HEK293 (cell line): ENCODE measurements at regions not wholly inside any gene's neighbourhood (a gene's known extent, or its start where the extent isn't known, plus 50 kb on each side); places are given as distances from the start of the nearest gene placed in this dataset.

Experiments
- CTCF ChIA-PET: fragments of 350-600 bp; formaldehyde crosslinking; extraction: SDS; loops from one replicate; lab custom pipeline; 2021; ENCODE audit warnings: antibody characterized with exemption; lab: Yijun Ruan, JAX
- POLR2A ChIA-PET: fragments of 300-600 bp; formaldehyde crosslinking; extraction: SDS; loops from one replicate; lab custom pipeline; 2020; ENCODE audit warnings: antibody characterized with exemption, inconsistent platforms; lab: Yijun Ruan, JAX
- H3K27ac ChIP-seq: fragments of 200-500 bp; sonication (Bioruptor generic); 2 replicates; pipeline ENCODE4 v1.5.1; 2014; ENCODE audit warnings: low read depth, low read length, control low read depth, inconsistent platforms; ENCODE audit errors: extremely low read depth
- H3K36me3 ChIP-seq, 2 experiments: fragments of 200-500 bp in 1 of 2; sonication (Bioruptor generic) in 1 of 2; 1 replicate in 1 of 2; 2 replicates in 1 of 2; pipeline ENCODE4 v1.5.1; 2014 to 2017; ENCODE audit warnings: inconsistent platforms in 2 of 2, low read length in 2 of 2; ENCODE audit not compliant: control insufficient read depth in 2 of 2, insufficient read depth in 1 of 2
- H3K4me1 ChIP-seq: fragments of 200-500 bp; sonication (Bioruptor generic); 2 replicates; pipeline ENCODE4 v1.5.1; 2014; ENCODE audit warnings: mild to moderate bottlenecking, low read length, inconsistent platforms; ENCODE audit not compliant: control insufficient read depth, insufficient read depth
- H3K4me3 ChIP-seq: 2 replicates; pipeline ENCODE4 v1.5.1; 2011; ENCODE audit warnings: low read depth, mild to moderate bottlenecking, control low read depth, low read length, moderate library complexity
- H3K9me3 ChIP-seq: fragments of 200-500 bp; sonication (Bioruptor generic); 2 replicates; pipeline ENCODE4 v1.5.1; 2014; ENCODE audit warnings: low read depth, low read length, inconsistent platforms; ENCODE audit not compliant: control insufficient read depth, insufficient read depth
- MEIS1 ChIP-seq: sonication (generic); formaldehyde crosslinking; IDR thresholded peaks from 2 replicates; pipeline ENCODE4 v1.8.1; 2022; ENCODE audit warnings: missing genetic modification reagents, mild to moderate bottlenecking, borderline replicate concordance
- SETDB1 ChIP-seq: IDR thresholded peaks from one replicate; pipeline ENCODE4 v1.6.1; 2017; ENCODE audit warnings: mild to moderate bottlenecking, low read length, moderate library complexity, mixed read lengths; ENCODE audit not compliant: insufficient read length
- YY1 ChIP-seq: fragments of 450-650 bp; formaldehyde crosslinking; IDR thresholded peaks from 2 replicates; pipeline ENCODE4 v1.5.1; 2018; ENCODE audit warnings: missing biosample characterization, missing genetic modification characterization
- ZBTB26 ChIP-seq: fragments of 450-650 bp; formaldehyde crosslinking; optimal IDR thresholded peaks from 2 replicates; pipeline ENCODE3; 2016; ENCODE audit warnings: missing biosample characterization, mild to moderate bottlenecking, missing genetic modification characterization
- ZIC2 ChIP-seq: fragments of 450-650 bp; formaldehyde crosslinking; IDR thresholded peaks from 2 replicates; pipeline ENCODE4 v1.5.1; 2016; ENCODE audit warnings: missing biosample characterization, missing genetic modification characterization
- ZNF221 ChIP-seq: fragments of 450-650 bp; formaldehyde crosslinking; IDR thresholded peaks from 2 replicates; pipeline ENCODE4 v1.5.1; 2017; ENCODE audit warnings: missing biosample characterization, missing genetic modification characterization, borderline replicate concordance
- ZNF248 ChIP-seq: fragments of 450-650 bp; formaldehyde crosslinking; IDR thresholded peaks from 2 replicates; pipeline ENCODE4 v1.5.1; 2017; ENCODE audit warnings: missing biosample characterization, missing genetic modification characterization
- ZNF398 ChIP-seq: fragments of 450-650 bp; formaldehyde crosslinking; IDR thresholded peaks from 2 replicates; pipeline ENCODE4 v1.5.1; 2017; ENCODE audit warnings: missing biosample characterization, missing genetic modification characterization
- ZNF514 ChIP-seq: fragments of 450-650 bp; formaldehyde crosslinking; IDR thresholded peaks from 2 replicates; pipeline ENCODE4 v1.5.1; 2016; ENCODE audit warnings: missing biosample characterization, missing genetic modification characterization
- ZNF518A ChIP-seq: fragments of 450-650 bp; formaldehyde crosslinking; conservative IDR thresholded peaks from 2 replicates; pipeline ENCODE4 v1.5.1; 2016; ENCODE audit warnings: low read depth, missing biosample characterization, missing genetic modification characterization
- ZNF529 ChIP-seq: fragments of 450-650 bp; formaldehyde crosslinking; IDR thresholded peaks from 2 replicates; pipeline ENCODE4 v1.5.1; 2017; ENCODE audit warnings: missing genetic modification characterization, missing biosample characterization; ENCODE audit not compliant: insufficient replicate concordance
- ZNF585B ChIP-seq: fragments of 450-650 bp; formaldehyde crosslinking; IDR thresholded peaks from 2 replicates; pipeline ENCODE4 v1.5.1; 2016; ENCODE audit warnings: missing biosample characterization, missing genetic modification characterization
- ZNF639 ChIP-seq: fragments of 450-650 bp; formaldehyde crosslinking; IDR thresholded peaks from 2 replicates; pipeline ENCODE4 v1.5.1; 2016; ENCODE audit warnings: missing biosample characterization, missing genetic modification characterization
- ZSCAN4 ChIP-seq: fragments of 450-650 bp; formaldehyde crosslinking; IDR thresholded peaks from 2 replicates; pipeline ENCODE4 v1.5.1; 2017; ENCODE audit warnings: missing biosample characterization, missing genetic modification characterization

- no peak for TF ChIP-seq ZNF639 (tag by site-specific recombination)
- TF ChIP-seq ZNF398: no peak
These were observed 129.1 kb upstream of the SPACA1 start (continued) for GRCh38 chr6:87918461-87918941.

- TF ChIP-seq ZNF585B (tag by site-specific recombination) (no peak), ZBTB26 (tag by site-specific recombination) (no peak), ZNF221 (tag by site-specific recombination) (no peak), ZNF248 (tag by site-specific recombination) (no peak), YY1 (tag by site-specific recombination) (no peak), ZNF514 (tag by site-specific recombination) (no peak), ZSCAN4 (tag by site-specific recombination) (no peak), MEIS1 (CRISPR knock-in tag) (no peak), ZNF529 (no peak), ZNF398 (no peak)
- no peaks in the 10 kb centered on the region for H3K4me1 ChIP-seq
- CTCF ChIA-PET: interaction anchor here (0.5 to 1.7 kb wide), 6 partner anchors 11 to 779 kb away, joined by 3 to 12 read pairs (median 3); no protein-coding TSS in a partner anchor
These were observed 129.8 kb upstream of the SPACA1 start for GRCh38 chr6:87917886-87918285.

GRCh38 chr6:87916446-87916845 lies 131.2 kb upstream of the SPACA1 start:
- H3K4me3 ChIP-seq: no peak overlapping the region
- POLR2A ChIA-PET: no interaction called here
- CTCF ChIA-PET: interaction anchor here (0.5 to 0.9 kb wide), 4 partner anchors 8 to 362 kb away, joined by 3 to 4 read pairs (median 4); no protein-coding TSS in a partner anchor

More at GRCh38 chr6:87917886-87918285, 129.8 kb upstream of the SPACA1 start:
- Histone ChIP-seq H3K9me3 (no peaks in the 10 kb centered on the region), H3K27ac (no peak overlapping the region), H3K4me3 (no peak overlapping the region), H3K36me3 (no peaks in the 10 kb centered on the region)
- POLR2A ChIA-PET: interaction anchor here (0.6 kb wide), 1 partner anchor 835 kb away, joined by 4 read pairs; no protein-coding TSS in a partner anchor

More at GRCh38 chr6:87916446-87916845, 131.2 kb upstream of the SPACA1 start:
- TF ChIP-seq SETDB1 (peak; percentile 21), ZNF518A (tag by site-specific recombination) (no peak), ZIC2 (tag by site-specific recombination) (peak; percentile 18; the same call in 1 of the 2 replicates)
- no peaks in the 10 kb centered on the region for H3K4me1 ChIP-seq
- no peaks in the 10 kb centered on the region for H3K9me3 ChIP-seq
- no peaks in the 10 kb centered on the region for H3K36me3 ChIP-seq
- H3K27ac ChIP-seq: no peak overlapping the region
